ENCODE measurements at regions not wholly inside any gene's neighbourhood (a gene's known extent, or its start where the extent isn't known, plus 50 kb on each side); places are given as distances from the start of the nearest gene placed in this dataset.
"Not testable (repeated sequence)": the region's sequence is repeated elsewhere in the genome, so short reads cannot be mapped to it uniquely, and the experiment has no call there.

- DNase-seq (ENCODE audit: low spot score), result no peak
- intact Hi-C loops (cut with DNase I), result no loop called here
Observed at GRCh38 chr4:38365261-38365660, 298.7 kb upstream of the KLF3 start.

GRCh38 chr4:38365748-38366310 lies 298.2 kb upstream of the KLF3 start:
- no peak for DNase-seq (ENCODE audit: low spot score)
- intact Hi-C loops (cut with DNase I), result no loop called here

DNA sequence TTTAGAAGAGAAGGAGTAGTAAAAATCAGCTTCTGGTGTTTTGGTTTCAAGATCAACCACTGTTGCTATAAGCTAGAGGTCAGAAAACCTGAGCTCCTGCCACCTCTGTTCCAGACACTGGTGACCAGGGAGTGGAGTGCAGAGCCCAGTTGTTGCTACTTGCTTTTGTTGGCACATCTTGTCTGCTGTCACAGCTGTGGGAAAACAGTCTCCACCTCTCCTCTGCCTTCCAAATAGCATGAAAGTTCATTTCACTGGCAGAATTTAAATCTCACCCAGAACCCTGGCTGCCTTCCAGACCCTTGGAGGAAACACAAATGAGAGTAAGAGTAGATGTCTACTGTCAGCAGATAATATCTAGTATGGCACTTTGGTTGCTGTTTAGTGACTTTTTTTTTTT lies 297.5 kb upstream of the KLF3 start:
- DNase-seq (ENCODE audit: low spot score), result no peak
- intact Hi-C loops (cut with DNase I), result no loop called here

GRCh38 chr4:38366997-38367396 lies 297.0 kb upstream of the KLF3 start:
- intact Hi-C loops (cut with DNase I), result no loop called here
- DNase-seq (ENCODE audit: low spot score), result no peak

DNA sequence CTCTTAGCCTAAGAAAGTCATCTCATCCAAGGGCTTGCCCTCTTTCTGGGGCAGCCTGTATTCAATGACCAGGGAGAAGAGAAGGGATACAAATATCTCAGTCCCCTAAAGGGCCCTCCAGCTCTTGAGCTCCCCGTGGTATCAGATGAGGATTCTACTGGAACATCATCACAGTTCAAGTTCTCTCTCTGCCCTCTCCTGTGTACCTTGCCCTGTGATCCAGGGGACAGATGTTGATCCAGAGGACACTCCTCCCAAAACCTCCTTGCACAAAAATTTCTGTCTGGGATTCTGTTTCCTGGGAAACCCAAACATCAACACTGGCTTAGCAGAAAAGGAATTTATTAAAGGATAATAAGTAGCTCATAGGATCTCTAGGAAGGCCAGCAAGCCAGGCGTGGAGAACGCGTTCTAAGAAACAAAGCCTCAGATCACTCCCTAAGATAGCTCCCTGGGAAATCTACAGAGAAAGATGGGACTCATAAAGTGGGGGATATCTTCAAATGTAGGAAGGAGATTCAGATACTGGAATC lies 296.3 kb upstream of the KLF3 start:
- no peak for DNase-seq (ENCODE audit: low spot score)
- intact Hi-C loops (cut with DNase I), result no loop called here

GRCh38 chr4:38368613-38369012 lies 295.4 kb upstream of the KLF3 start:
- DNase-seq (ENCODE audit: low spot score), result no peak
- intact Hi-C loops (cut with DNase I), result no loop called here

- intact Hi-C loops (cut with DNase I), result no loop called here
- no peak for DNase-seq (ENCODE audit: low spot score)
Observed at GRCh38 chr4:38371391-38371851, 292.6 kb upstream of the KLF3 start.

- intact Hi-C loops (cut with DNase I), result no loop called here
Observed at GRCh38 chr4:38373375-38373774, 290.6 kb upstream of the KLF3 start.

GRCh38 chr4:38377195-38377594 lies 286.8 kb upstream of the KLF3 start:
- no peak for DNase-seq (ENCODE audit: low spot score)
- intact Hi-C loops (cut with DNase I), result no loop called here

More at GRCh38 chr4:38373375-38373774, 290.6 kb upstream of the KLF3 start:
- DNase-seq (ENCODE audit: low spot score), result no peak

DNA sequence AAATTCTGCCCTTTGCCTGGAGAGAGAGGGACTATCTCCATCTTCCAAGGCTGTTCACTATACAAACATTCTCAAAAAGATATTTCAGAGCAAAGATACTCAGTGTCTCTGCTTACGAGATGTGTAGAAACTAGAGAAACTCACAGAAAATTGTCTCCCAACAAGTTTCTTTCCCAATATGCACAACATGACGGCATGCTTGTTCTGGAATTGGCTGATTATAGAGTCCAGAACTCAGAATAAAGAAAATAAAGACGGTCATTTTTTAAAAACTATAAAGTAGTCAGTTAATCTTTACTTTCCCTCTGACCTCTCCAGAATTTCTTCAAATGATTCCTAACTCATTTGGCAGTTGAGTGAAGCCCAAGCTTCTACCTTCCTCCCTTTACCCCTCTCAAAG lies 285.5 kb upstream of the KLF3 start:
- intact Hi-C loops (cut with DNase I), result no loop called here
- DNase-seq (ENCODE audit: low spot score), result no peak

- no peak for DNase-seq (ENCODE audit: low spot score)
- intact Hi-C loops (cut with DNase I), result loop anchor here (5.0 kb wide), 1 partner anchor 291 kb away; no protein-coding TSS in a partner anchor
Observed at GRCh38 chr4:38381788-38382187, 282.2 kb upstream of the KLF3 start.

DNA sequence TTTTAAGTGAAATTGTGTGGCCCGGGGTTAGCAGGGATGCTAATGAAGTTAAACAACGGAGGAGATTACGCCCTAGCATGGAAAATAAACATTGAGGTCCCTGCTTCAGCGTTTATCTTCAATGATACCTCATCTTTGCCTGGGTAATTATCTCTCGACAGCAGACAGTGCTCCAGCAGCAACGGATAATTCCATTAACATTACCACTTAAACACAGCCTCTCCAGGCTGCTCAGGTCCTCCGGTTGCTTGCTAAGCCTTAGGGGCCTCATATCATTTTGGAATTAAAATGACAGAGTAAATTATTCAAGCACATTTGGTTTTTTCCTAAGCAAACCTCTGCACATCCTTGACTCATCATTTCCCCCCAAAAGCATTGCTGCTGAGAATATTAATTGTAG lies 281.5 kb upstream of the KLF3 start:
- intact Hi-C loops (cut with DNase I), result loop anchor here (5.0 kb wide), 1 partner anchor 290 kb away; no protein-coding TSS in a partner anchor
- no peak for DNase-seq (ENCODE audit: low spot score)

DNA sequence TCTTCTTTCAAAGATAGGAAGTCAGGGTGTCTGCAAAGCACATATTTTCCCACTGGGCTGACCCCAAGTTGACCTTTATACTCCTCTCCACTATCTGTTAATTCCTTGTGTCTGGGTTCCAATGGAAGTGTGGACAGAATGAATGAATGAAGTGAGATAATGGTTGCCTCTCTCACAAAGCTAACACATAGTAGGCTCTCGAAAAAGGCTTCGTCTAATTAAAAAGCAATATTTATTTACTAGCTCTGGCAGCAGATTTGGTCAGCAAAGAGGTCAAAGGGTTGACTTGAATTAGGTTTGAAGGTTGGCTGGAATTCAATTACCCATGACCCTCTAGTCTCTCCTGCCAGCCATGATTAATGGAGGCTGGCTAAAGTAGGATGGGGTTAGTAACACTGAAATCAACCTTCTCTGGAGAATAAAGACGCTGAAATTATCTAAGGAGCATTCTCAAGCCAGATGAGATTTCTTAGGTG lies 280.3 kb upstream of the KLF3 start:
- no peak for DNase-seq (ENCODE audit: low spot score)
- intact Hi-C loops (cut with DNase I), result loop anchor here (5.0 kb wide), 1 partner anchor 289 kb away; no protein-coding TSS in a partner anchor

DNA sequence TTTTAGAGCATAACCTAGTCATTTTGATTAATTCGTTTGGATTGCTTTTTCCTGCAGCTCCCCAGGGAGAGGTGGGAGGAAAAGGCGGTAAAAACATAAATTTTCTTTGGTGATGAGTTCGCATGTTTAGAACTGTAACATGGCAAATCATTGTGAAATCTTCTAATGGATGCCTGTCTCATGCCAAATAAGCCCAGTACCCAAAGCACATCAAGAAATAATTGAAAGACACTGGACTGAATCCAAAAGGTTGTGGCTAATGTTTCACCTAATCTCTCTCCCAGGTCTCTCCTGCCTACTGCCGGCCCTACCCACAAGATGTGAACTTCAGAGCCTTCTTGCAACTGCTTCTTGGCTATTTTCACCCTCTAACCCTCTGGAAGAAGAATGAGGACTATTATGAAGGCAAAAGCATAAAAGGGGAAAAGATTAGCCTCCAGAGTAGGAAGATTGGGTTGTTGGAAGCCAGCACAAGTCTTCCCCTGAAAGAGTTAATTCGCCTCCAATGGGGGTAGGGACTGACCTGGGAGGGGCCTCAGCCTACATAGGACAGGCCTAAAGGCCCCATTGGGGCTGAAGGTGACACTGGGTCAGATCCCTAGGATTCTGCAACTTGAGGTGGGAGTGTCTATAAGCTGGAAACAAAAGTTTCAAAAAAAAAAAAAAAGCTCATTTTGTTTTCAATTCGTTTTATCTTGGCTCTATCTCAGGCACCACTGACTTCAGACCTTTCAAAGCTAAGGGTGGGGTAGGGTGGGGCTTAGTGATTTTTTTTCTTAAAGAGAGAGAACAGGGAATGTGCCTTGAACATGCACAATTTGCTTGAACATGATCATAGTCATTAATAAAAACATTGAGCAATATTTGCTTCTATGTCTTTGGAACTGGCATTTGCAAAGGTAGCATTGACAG lies 278.6 kb upstream of the KLF3 start:
- intact Hi-C loops (cut with DNase I), result loop anchor here (5.0 kb wide), 1 partner anchor 277 kb away; the partner anchor contains the start of gene KLF3
- no peak for DNase-seq (ENCODE audit: low spot score)

DNA sequence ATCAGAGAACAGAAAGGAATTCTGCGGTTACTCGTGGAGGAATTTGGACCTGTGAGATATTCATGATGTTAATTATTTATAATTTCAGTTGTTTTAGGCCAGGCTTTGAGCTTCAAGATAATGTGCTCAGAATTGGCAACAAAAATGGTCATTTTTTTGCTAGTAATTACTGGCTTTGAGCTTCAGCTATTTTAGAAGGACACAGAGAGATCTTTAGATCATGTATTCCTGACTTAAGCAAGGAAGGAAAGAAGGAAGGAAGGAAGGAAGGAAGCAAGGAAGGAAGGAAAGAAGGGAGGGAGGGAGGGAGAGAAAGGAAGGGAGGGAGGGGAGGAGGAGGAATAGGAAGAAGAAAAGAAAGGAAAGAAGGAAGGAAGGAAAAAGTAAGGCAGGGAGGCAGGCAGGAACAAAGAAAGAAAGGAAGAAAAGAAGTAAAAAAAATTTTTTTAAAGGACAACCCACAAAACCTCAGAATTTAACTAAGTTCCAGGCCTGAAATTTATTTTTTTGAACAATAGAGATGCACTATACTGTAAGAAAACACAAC lies 277.9 kb upstream of the KLF3 start:
- no peak for DNase-seq (ENCODE audit: low spot score)
- intact Hi-C loops (cut with DNase I), result loop anchor here (5.0 kb wide), 1 partner anchor 276 kb away; the partner anchor contains the start of gene KLF3

- DNase-seq (ENCODE audit: low spot score), result no peak
- intact Hi-C loops (cut with DNase I), result loop anchor here (5.0 kb wide), 1 partner anchor 276 kb away; the partner anchor contains the start of gene KLF3
Observed at GRCh38 chr4:38386654-38387188, 277.3 kb upstream of the KLF3 start.

DNA sequence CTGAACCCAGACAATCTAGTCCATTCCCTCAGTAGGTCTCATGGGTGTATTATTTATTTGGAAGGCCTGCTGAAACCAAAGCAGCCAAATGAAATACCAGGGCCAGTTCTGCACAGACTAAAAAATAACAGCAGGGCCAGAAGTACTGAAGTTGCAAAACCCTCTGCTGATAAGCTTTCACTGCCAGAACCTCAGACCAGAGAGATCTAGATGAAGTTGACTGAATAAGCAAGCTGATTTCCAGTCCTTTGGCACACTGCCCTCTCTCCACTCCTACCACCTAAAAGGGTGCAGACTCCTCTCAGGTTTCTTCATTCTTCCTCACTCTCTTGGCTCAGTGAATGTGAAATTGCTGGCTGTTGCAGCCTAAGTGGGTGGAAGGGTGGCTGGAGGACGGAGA lies 276.7 kb upstream of the KLF3 start:
- intact Hi-C loops (cut with DNase I), result loop anchor here (5.0 kb wide), 1 partner anchor 275 kb away; the partner anchor contains the start of gene KLF3
- DNase-seq (ENCODE audit: low spot score), result no peak

DNA sequence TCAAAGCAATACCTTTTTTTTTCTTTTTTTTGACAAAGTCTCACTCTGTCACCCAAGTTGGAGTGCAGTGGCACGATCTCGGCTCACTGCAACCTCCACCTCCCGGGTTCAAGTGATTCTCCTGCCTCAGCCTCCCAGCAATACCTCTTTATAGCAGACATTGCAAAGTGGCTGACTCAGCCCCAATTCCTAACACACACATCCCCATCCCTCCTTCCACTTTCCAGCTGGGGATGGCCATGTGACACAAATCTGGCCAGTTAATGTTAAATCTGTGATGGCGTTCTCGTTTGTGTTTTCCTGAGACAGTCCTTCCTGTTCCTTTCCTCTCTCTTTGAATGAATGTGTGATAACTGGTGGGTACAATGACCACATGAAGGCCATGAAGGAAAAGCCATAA lies 276.2 kb upstream of the KLF3 start:
- intact Hi-C loops (cut with DNase I), result loop anchor here (5.0 kb wide), 1 partner anchor 274 kb away; the partner anchor contains the start of gene KLF3
- no peak for DNase-seq (ENCODE audit: low spot score)

- not testable (repeated sequence) for DNase-seq (ENCODE audit: low spot score)
- intact Hi-C loops (cut with DNase I), result loop anchor here (5.0 kb wide), 1 partner anchor 273 kb away; the partner anchor contains the start of gene KLF3
Observed at GRCh38 chr4:38388907-38389306, 275.1 kb upstream of the KLF3 start.
